ENCODE measurements at regions not wholly inside any gene's neighbourhood (a gene's known extent, or its start where the extent isn't known, plus 50 kb on each side); places are given as distances from the start of the nearest gene placed in this dataset.
"Not testable (repeated sequence)": the region's sequence is repeated elsewhere in the genome, so short reads cannot be mapped to it uniquely, and the experiment has no call there.

DNA sequence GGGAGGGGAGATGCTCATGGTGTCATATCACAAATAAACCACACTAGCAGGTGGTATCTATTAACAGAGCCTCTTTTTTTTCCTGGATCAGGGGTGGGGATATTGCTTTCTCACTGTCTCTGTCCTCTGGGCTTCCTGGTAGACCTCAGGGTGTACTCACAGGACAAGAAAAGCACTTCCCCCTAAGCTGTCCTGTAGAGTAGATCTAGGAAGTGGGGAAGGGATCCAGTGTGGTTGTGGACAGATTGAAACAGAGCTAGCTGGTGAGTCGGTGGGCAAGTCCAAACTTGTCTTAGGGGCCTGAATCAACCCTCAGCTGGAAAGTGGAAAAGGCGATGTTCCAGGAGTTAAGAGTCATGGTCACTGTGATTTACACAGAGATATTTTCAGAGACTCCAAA lies 96.6 kb downstream of the SRGAP2 start:
- CTCF ChIA-PET: not testable (repeated sequence)

DNA sequence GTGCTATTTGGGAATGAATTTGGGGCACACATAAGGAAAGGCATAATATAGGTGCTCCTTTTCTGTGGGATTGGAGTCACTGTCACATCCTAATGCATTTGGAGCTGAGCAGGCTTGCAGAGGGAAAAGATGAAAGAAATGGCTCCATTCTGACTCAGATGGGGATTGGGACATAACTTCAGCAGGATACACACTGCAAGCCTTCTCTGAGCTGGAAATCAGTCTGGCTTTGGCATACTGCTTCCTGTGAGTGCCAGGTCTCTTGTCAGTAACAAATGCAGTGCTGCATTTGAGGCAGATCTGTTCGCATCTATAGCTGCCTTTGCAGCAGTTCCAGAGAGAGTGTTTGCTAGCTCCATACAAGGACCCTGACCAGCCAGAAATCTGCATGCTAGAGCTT lies 98.7 kb downstream of the SRGAP2 start:
- H3K4me3 ChIP-seq (ENCODE audit: low read depth, low read length); DNase-seq (ENCODE audit: low read depth, low spot score); POLR2A ChIA-PET; CTCF ChIA-PET: not testable (repeated sequence)

More for the DNA sequence above, 96.6 kb downstream of the SRGAP2 start:
- H3K4me3 ChIP-seq (ENCODE audit: low read depth, low read length); POLR2A ChIA-PET; DNase-seq (ENCODE audit: low read depth, low spot score): not testable (repeated sequence)

DNA sequence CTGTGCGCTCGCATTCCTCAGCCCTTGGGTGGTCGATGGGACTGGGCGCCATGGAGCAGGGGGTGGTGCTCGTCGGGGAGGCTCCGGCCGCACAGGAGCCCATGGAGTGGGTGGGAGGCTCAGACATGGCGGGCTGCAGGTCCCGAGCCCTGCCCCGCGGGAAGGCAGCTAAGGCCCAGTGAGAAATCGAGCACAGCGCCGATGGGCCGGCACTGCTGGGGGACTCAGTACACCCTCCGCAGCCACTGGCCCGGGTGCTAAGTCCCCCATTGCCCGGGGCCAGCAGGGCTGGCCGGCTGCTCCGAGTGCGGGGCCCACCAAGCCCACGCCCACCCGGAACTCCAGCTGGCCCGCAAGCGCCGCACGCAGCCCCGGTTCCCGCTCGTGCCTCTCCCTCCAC lies 104.1 kb downstream of the SRGAP2 start:
- CTCF ChIA-PET; H3K4me3 ChIP-seq (ENCODE audit: low read depth, low read length); POLR2A ChIA-PET; DNase-seq (ENCODE audit: low read depth, low spot score): not testable (repeated sequence)

DNA sequence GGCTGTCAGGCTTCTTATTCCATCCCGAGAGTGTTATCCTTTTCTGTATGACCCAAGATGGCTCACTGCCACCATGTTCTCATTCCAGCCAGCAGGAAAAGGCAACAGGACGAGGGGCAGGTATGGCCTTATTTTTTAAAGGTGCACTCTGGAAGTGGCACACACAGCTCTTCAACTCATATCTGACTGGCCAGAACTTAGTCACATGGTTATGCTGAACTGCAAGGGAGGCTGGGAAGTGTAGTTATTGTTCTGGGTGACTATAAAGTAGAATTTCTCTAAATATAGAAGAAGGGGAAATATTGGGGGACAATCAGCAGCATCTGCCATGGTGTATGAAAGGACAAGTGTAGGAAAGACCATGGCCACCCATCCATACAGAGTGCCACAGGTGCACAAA lies 107.6 kb downstream of the SRGAP2 start:
- CTCF ChIA-PET; DNase-seq (ENCODE audit: low read depth, low spot score); H3K4me3 ChIP-seq (ENCODE audit: low read depth, low read length); POLR2A ChIA-PET: not testable (repeated sequence)

DNA sequence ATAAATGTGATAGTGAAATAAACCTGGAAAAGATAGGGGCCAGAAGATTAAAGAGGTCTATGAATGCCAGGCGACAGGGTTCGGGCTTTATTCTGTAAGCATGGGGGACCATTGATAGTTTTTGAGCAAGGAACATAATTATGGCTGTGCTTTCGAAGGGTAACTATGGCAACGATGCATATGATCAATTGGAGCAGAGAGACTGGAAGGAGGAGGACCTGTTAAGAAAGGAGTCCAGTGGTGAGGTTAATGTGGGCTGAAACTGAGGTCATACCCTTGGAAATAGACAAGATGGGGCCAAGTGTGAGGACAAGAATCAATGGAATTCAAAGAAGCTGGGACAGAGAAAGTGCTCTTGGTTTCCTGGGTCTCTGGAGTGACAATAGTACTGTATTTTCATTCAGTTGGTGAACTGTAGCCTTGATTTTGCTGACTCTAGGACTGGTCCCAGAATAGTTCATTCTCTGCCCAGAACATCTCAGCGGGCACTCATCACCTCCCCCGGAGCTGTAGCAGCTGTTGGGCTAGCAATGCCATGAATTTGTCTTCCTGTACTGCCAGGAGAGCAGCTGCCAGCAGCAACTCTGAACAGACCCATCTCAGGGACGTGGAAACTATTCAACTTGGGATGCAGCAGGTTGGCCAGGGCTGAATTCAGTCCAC lies 108.4 kb downstream of the SRGAP2 start:
- POLR2A ChIA-PET; DNase-seq (ENCODE audit: low read depth, low spot score); H3K4me3 ChIP-seq (ENCODE audit: low read depth, low read length): not testable (repeated sequence)

DNA sequence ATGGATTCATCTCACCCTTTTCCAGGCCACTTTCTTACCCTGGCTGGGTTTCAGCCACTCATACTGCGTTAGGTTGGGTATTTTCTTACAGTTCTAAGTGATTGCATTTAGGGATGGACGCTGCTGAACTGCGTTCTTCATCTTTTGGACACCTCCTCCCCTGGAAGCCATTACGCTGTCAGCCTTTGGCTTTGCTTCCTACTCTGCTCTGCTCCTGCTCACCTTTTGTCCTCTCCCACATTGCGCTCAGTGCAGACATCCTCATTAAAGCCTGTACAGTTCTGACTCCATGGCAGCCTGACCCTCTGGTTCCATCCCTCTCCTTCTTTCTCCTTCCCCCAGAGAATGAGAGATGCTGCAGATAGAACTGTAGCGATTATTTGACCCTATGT lies 108.9 kb downstream of the SRGAP2 start:
- H3K4me3 ChIP-seq (ENCODE audit: low read depth, low read length); POLR2A ChIA-PET; CTCF ChIA-PET; DNase-seq (ENCODE audit: low read depth, low spot score): not testable (repeated sequence)

More for the DNA sequence above, 108.4 kb downstream of the SRGAP2 start:
- CTCF ChIA-PET: not testable (repeated sequence)

DNA sequence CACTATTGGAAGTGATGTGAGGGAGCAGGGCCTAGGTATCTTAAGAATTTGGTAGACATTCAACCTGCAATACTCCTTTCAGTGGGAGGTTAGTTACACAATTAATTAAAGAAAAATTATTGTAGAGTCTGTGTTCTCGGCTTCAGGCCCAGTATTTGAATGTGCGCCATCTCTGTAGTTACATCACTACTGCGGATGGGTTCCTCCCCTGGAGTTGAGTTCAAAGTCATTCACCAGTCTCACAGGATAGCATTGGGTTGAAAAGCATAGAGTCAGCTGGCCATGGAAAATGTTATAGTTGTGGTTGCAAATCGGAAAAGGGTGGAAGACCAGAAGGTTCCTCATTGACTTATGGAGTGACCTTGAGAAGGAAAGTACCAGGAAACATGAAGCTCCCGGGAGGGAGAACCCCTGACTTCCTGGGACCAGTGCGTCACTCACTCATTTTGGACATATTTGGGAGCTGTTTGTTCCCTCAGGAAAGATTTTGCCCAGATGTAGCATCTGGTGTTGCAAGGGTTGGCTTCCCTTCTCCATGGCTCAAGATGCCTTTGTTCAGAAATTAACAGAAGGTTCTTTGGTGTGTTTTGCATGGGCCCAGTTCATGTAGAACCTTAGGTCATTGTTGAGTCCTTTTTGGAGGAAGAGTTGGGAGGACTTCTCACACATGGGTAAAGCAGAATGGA lies 111.8 kb downstream of the SRGAP2 start:
- CTCF ChIA-PET; DNase-seq (ENCODE audit: low read depth, low spot score); H3K4me3 ChIP-seq (ENCODE audit: low read depth, low read length); POLR2A ChIA-PET: not testable (repeated sequence)

DNA sequence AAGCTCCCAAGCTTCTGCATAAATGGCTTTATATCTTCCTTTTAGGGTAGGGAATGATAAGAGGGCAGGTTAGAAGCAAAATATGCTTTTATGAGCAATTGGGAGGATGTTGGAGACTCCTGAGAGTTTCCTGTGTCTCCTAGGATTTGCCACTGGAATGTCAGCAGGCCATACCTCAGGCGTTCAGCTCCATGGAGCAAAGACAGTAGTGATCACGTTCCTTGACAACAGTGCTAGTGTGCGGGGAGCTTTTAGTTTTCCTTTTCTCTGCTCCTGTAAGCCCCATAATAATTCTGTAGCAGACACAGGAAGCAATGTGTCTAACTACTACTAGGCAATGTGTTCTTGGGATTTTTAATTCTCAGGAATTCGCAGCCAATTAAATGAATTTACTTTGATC lies 113.6 kb downstream of the SRGAP2 start:
- CTCF ChIA-PET; H3K4me3 ChIP-seq (ENCODE audit: low read depth, low read length); DNase-seq (ENCODE audit: low read depth, low spot score); POLR2A ChIA-PET: not testable (repeated sequence)

DNA sequence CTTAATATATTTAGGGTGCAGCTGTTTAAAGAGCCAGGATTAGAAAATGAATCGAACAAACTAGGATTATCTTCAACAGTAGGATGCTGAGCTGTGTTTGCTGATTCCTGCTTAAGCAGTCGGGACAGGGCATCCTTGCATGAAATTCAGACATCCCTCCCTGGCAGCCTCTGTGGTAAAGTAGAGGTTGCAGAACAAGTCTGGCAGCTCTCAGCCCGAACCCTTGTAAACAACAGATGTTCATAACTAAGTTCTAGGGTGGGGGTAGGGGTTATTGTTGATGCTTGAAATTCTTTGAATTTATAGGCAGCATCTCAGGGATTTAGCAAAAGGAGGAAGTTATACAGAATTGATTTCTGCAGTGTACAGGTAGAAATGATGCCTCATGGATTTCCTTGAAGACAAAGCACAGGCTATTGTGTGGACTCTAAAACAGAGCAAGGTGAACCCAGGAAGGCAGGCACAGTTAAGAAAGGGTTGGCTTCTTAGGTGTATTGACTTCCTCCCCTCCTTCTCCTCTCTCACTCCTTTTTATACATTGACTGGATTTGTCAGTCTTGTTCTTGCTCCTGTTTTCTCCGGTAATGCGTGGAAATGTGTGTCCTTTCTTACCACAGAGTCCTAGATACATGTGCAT lies 114.7 kb downstream of the SRGAP2 start:
- H3K4me3 ChIP-seq (ENCODE audit: low read depth, low read length); DNase-seq (ENCODE audit: low read depth, low spot score); POLR2A ChIA-PET; CTCF ChIA-PET: not testable (repeated sequence)

DNA sequence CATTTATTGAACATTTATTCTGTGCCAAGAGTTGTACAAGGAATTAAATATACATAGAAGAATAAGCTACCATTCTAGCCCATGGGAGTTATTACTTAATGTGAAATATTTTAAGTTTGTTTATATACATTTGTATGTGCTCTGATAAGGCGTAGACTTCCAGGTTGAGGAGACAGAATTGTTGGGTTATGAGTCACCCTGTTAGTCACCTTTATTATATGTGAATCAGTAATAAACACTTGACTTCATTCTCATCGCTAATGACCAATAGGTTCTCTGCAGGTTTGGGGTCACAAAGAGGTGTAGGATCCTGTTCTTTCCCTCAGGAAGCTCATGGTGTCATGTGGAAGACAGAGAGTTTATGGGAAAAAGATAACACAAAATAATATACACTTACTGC lies 116.9 kb downstream of the SRGAP2 start:
- DNase-seq (ENCODE audit: low read depth, low spot score); POLR2A ChIA-PET; CTCF ChIA-PET; H3K4me3 ChIP-seq (ENCODE audit: low read depth, low read length): not testable (repeated sequence)

DNA sequence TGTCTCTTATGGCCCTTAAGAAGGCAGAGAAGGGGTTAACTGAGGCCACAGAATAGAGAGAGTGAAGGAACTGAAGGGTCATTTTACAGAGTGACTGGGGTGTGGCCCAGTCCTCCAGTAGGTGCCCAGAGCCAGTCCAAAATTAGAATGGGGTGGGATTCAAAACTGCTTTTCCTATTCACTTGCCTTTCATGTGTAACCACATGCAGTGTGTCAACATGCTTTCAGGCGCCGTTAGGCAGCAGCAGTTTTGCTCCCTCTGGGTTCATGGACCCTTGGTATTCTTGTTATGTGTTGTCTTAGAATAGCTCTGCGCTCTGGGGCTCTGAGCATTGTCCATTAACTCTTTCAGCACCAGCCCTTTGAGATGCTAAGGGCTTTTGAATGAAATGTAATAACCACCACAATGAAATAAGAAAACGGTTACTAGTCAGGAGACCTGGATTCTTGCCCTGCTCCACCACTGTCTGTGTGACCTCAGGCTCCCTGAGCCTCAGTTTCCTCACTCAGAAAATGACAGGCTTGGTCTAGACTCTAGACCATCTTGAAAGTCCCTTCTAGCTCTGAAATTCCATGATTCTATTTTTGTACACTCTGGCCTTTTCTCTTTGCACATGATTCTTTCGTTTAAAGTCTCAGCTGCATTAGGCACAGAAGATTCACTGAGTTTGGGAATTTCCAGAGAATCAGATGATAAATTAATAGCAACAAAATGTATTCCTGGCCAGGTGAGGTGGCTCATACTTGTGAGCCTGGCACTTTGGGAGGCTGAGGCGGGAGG lies 123.0 kb downstream of the SRGAP2 start:
- CTCF ChIA-PET; H3K4me3 ChIP-seq (ENCODE audit: low read depth, low read length); DNase-seq (ENCODE audit: low read depth, low spot score); POLR2A ChIA-PET: not testable (repeated sequence)

DNA sequence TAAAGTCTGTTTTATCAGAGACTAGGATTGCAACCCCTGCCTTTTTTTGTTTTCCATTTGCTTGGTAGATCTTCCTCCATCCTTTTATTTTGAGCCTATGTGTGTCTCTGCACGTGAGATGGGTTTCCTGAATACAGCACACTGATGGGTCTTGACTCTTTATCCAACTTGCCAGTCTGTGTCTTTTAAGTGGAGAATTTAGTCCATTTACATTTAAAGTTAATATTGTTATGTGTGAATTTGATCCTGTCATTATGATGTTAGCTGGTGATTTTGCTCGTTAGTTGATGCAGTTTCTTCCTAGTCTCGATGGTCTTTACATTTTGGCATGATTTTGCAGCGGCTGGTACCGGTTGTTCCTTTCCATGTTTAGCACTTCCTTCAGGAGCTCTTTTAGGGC lies 128.3 kb downstream of the SRGAP2 start:
- POLR2A ChIA-PET; CTCF ChIA-PET; DNase-seq (ENCODE audit: low read depth, low spot score); H3K4me3 ChIP-seq (ENCODE audit: low read depth, low read length): not testable (repeated sequence)

DNA sequence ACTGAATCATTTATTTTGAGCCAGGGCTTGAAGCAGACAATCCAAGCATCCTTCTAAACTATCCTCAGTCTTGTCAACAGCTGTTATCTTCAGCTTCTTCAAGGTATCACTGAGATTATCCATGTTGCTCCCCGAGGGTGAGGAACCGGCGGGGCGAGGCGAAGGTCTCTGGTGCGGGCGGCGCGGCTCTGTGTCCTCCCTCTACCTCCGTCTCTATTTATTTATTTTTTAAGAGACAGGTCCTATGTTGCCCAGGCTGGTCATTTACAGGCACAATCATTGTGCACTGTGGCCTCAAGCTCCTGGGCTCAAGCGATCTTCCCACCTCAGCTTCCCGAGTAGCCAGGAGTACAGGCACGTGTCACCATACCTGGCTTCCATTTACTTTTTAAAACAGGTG lies 130.0 kb downstream of the SRGAP2 start:
- CTCF ChIA-PET; DNase-seq (ENCODE audit: low read depth, low spot score); POLR2A ChIA-PET; H3K4me3 ChIP-seq (ENCODE audit: low read depth, low read length): not testable (repeated sequence)

DNA sequence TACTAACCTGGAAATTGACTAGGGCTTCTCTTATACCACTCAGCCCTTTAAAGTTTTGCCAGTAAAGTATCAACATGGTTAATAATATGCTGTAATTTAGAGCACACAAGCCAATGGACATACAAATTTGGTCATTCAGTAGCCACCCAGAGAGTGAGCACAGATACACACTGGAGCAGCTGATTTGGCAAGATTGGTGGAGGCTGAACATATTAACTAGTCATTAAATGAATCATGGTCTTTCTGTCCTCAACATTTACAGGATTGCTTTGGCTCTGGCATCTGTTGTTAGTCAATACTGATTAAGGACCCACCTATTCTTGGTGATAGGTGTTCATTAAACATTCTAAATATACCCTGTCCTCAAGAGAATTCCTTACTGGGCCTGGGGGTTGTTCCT lies 130.6 kb downstream of the SRGAP2 start:
- H3K4me3 ChIP-seq (ENCODE audit: low read depth, low read length); POLR2A ChIA-PET; CTCF ChIA-PET; DNase-seq (ENCODE audit: low read depth, low spot score): not testable (repeated sequence)

DNA sequence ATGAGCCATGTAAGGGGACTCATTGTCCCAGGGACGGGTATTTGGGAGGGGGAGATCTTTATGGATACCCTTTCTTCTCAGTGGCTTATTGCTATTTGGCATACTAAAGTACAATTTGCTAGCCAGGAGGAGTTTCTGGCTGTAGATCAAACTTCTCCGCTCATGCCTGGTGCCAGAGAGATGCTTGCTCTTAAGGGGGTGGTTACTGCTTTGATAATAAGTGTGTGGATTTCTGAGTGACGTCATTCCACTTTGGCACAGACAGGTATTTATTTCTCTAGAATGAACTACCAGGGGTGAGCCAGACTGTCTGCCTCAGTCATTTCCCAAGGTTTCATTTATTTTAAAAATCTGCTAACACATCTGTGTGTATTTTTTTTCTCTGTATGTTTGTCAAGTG lies 131.1 kb downstream of the SRGAP2 start:
- H3K4me3 ChIP-seq (ENCODE audit: low read depth, low read length); CTCF ChIA-PET; POLR2A ChIA-PET; DNase-seq (ENCODE audit: low read depth, low spot score): not testable (repeated sequence)

DNA sequence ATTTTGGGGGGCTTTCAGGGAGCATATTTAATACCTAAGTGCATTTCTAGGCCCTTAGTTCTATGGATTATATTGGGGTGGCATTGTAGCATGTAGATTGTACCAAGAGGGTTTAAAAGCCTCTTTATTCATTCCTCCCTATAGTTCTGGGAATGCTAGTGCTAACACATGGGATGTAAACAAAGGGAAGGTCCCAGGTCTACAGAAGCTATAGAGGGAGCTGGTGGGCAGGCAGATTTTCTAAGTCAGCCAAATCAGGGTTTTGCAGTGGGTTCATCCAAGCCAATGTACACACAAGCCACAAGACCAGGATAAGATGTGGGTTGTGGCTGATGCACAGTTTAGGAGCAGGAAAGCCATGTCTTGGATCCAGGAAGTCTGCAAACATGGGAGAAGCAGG lies 131.8 kb downstream of the SRGAP2 start:
- H3K4me3 ChIP-seq (ENCODE audit: low read depth, low read length); DNase-seq (ENCODE audit: low read depth, low spot score); POLR2A ChIA-PET; CTCF ChIA-PET: not testable (repeated sequence)
